ENCODE measurements at regions not wholly inside any gene's neighbourhood (a gene's known extent, or its start where the extent isn't known, plus 50 kb on each side); places are given as distances from the start of the nearest gene placed in this dataset.

GRCh38 chr7:93817526-93817925 lies 73.0 kb downstream of the TFPI2 start:
- CTCF ChIA-PET = no interaction called here
- TF ChIP-seq CTCF (IDR thresholded peaks at IDR 0.05; ENCODE audit: insufficient read depth, low read depth, low read length) = no peak

GRCh38 chr7:93817004-93817403 lies 73.5 kb downstream of the TFPI2 start:
- ChIA-PET POLR2A (no interaction called here), CTCF (no interaction called here)
- H3K27me3 ChIP-seq (ENCODE audit: control insufficient read depth, insufficient read depth, low read length) = no peaks in the 10 kb centered on the region
- H3K36me3 ChIP-seq (ENCODE audit: control insufficient read depth, insufficient read depth, low read length) = no peaks in the 10 kb centered on the region
- no peak overlapping the region for H3K4me3 ChIP-seq (ENCODE audit: low read depth, low read length)
- no peak for TF ChIP-seq CTCF (IDR thresholded peaks at IDR 0.05; ENCODE audit: insufficient read depth, low read depth, low read length)
- DNase-seq (ENCODE audit: low read depth) = no peak

More at GRCh38 chr7:93817526-93817925, 73.0 kb downstream of the TFPI2 start:
- no peak for DNase-seq (ENCODE audit: low read depth)
- H3K36me3 ChIP-seq (ENCODE audit: control insufficient read depth, insufficient read depth, low read length) = no peaks in the 10 kb centered on the region
- H3K4me3 ChIP-seq (ENCODE audit: low read depth, low read length) = no peak overlapping the region
- no peaks in the 10 kb centered on the region; the same call in 1 of the 2 replicates for H3K27me3 ChIP-seq (ENCODE audit: control insufficient read depth, insufficient read depth, low read length)
- POLR2A ChIA-PET = no interaction called here

GRCh38 chr7:93813514-93813913 lies 77.0 kb downstream of the TFPI2 start:
- Histone ChIP-seq H3K36me3 (ENCODE audit: control insufficient read depth, insufficient read depth, low read length) (no peaks in the 10 kb centered on the region), H3K4me3 (ENCODE audit: low read depth, low read length) (no peak overlapping the region), H3K27me3 (ENCODE audit: control insufficient read depth, insufficient read depth, low read length) (0 out of 2 replicates have a peak, but pooled peaks cover 1% of the 10 kb centered on the region)
- DNase-seq (ENCODE audit: low read depth) = no peak
- no peak for TF ChIP-seq CTCF (IDR thresholded peaks at IDR 0.05; ENCODE audit: insufficient read depth, low read depth, low read length)
- ChIA-PET POLR2A (no interaction called here), CTCF (interaction anchor here (0.5 to 1.7 kb wide), 2 partner anchors 14 to 409 kb away, joined by 3 to 7 read pairs; no protein-coding TSS in a partner anchor)

- H3K27me3 ChIP-seq (ENCODE audit: control insufficient read depth, insufficient read depth, low read length) = 0 out of 2 replicates have a peak, but pooled peaks cover 1% of the 10 kb centered on the region
- POLR2A ChIA-PET = no interaction called here
- H3K36me3 ChIP-seq (ENCODE audit: control insufficient read depth, insufficient read depth, low read length) = no peaks in the 10 kb centered on the region
- DNase-seq (ENCODE audit: low read depth) = no peak
- no peak overlapping the region for H3K4me3 ChIP-seq (ENCODE audit: low read depth, low read length)
- CTCF ChIA-PET = no interaction called here
- TF ChIP-seq CTCF (IDR thresholded peaks at IDR 0.05; ENCODE audit: insufficient read depth, low read depth, low read length) = no peak
These were observed 78.5 kb downstream of the TFPI2 start for GRCh38 chr7:93812061-93812460.

GRCh38 chr7:93811198-93811597 lies 79.4 kb downstream of the TFPI2 start:
- no peak for DNase-seq (ENCODE audit: low read depth)
- no peak overlapping the region for H3K4me3 ChIP-seq (ENCODE audit: low read depth, low read length)
- CTCF ChIA-PET = interaction anchor here (1.1 to 1.7 kb wide), 3 partner anchors 9 to 465 kb away, joined by 3 to 4 read pairs (median 3); no protein-coding TSS in a partner anchor
- 0 out of 2 replicates have a peak, but pooled peaks cover 1% of the 10 kb centered on the region for H3K27me3 ChIP-seq (ENCODE audit: control insufficient read depth, insufficient read depth, low read length)
- no peak for TF ChIP-seq CTCF (IDR thresholded peaks at IDR 0.05; ENCODE audit: insufficient read depth, low read depth, low read length)
- POLR2A ChIA-PET = no interaction called here
- H3K36me3 ChIP-seq (ENCODE audit: control insufficient read depth, insufficient read depth, low read length) = no peaks in the 10 kb centered on the region
